Hematopoietic multipotent progenitor cell treated with erythropoietin and hydrocortisone succinate and interleukin-3 and kit ligand, for 15 days (in vitro differentiated cells): ENCODE measurements at regions not wholly inside any gene's neighbourhood (a gene's known extent, or its start where the extent isn't known, plus 50 kb on each side); places are given as distances from the start of the nearest gene placed in this dataset.
"Not testable (repeated sequence)": the region's sequence is repeated elsewhere in the genome, so short reads cannot be mapped to it uniquely, and the experiment has no call there.

Experiments used
- DNase-seq: peaks from one replicate; pipeline ENCODE4 v3.0.0-alpha.2; 2015; ENCODE audit warnings: low spot score

- DNase-seq = no peak
These were observed 87.7 kb downstream of the RTP5 start for GRCh38 chr2:241957276-241957675.

- DNase-seq = no peak
These were observed 89.5 kb downstream of the RTP5 start for GRCh38 chr2:241958818-241959545.

- no peak for DNase-seq
These were observed 90.3 kb downstream of the RTP5 start for GRCh38 chr2:241959751-241960269.

- DNase-seq = no peak
These were observed 91.9 kb downstream of the RTP5 start for GRCh38 chr2:241961454-241961853.

GRCh38 chr2:241964133-241964532, 94.6 kb downstream of the RTP5 start:
- DNase-seq = no peak

GRCh38 chr2:241965931-241966412, 96.4 kb downstream of the RTP5 start:
- no peak for DNase-seq

GRCh38 chr2:241966647-241967466, 97.3 kb downstream of the RTP5 start:
- no peak for DNase-seq

GRCh38 chr2:241967467-241968144, 98.1 kb downstream of the RTP5 start:
- no peak for DNase-seq

- DNase-seq = no peak
These were observed 98.9 kb downstream of the RTP5 start for GRCh38 chr2:241968417-241968816.

- DNase-seq = not testable (repeated sequence)
These were observed 99.7 kb downstream of the RTP5 start for GRCh38 chr2:241969182-241969581.

- no peak for DNase-seq
These were observed 101.2 kb downstream of the RTP5 start for GRCh38 chr2:241970716-241971115.

- DNase-seq = no peak
These were observed 104.6 kb downstream of the RTP5 start for GRCh38 chr2:241974096-241974495.

- no peak for DNase-seq
These were observed 105.5 kb downstream of the RTP5 start for GRCh38 chr2:241974851-241975592.

- DNase-seq = no peak
These were observed 106.2 kb downstream of the RTP5 start for GRCh38 chr2:241975593-241976284.

- DNase-seq = no peak
These were observed 106.8 kb downstream of the RTP5 start for GRCh38 chr2:241976296-241976695.

- no peak for DNase-seq
These were observed 108.2 kb downstream of the RTP5 start for GRCh38 chr2:241977557-241978300.

- no peak for DNase-seq
These were observed 109.1 kb downstream of the RTP5 start for GRCh38 chr2:241978670-241979069.

- no peak for DNase-seq
These were observed 110.7 kb downstream of the RTP5 start for GRCh38 chr2:241980193-241980592.

- DNase-seq = no peak
These were observed 111.7 kb downstream of the RTP5 start for GRCh38 chr2:241981076-241981700.
